Ectodermal cell (in vitro differentiated cells): ENCODE measurements at regions not wholly inside any gene's neighbourhood (a gene's known extent, or its start where the extent isn't known, plus 50 kb on each side); places are given as distances from the start of the nearest gene placed in this dataset.

ENCODE experiments used
- H3K27ac ChIP-seq: 2 replicates; pipeline ENCODE4 v1.7.0; 2013; ENCODE audit warnings: mild to moderate bottlenecking, low read depth, low read length; ENCODE audit not compliant: insufficient read depth, poor library complexity, severe bottlenecking
- H3K27me3 ChIP-seq: 2 replicates; pipeline ENCODE4 v1.7.0; 2013; ENCODE audit warnings: mild to moderate bottlenecking, low read length; ENCODE audit not compliant: insufficient read depth, control insufficient read depth, poor library complexity, severe bottlenecking
- H3K36me3 ChIP-seq: one replicate; pipeline ENCODE4 v1.7.0; 2013; ENCODE audit warnings: low read length; ENCODE audit not compliant: control insufficient read depth, insufficient read depth
- H3K4me1 ChIP-seq: one replicate; pipeline ENCODE4 v1.7.0; 2013; ENCODE audit warnings: low read length; ENCODE audit not compliant: control insufficient read depth, insufficient read depth
- H3K4me3 ChIP-seq: 2 replicates; pipeline ENCODE4 v1.7.0; 2013; ENCODE audit warnings: low read depth, low read length, control low read depth; ENCODE audit not compliant: insufficient read depth
- H3K9me3 ChIP-seq: 2 replicates; pipeline ENCODE4 v1.7.0; 2013; ENCODE audit warnings: mild to moderate bottlenecking, low read length, moderate library complexity; ENCODE audit not compliant: control insufficient read depth
- WGBS, 2 experiments: methylation state at CpG; one replicate each; pipeline ENCODE4 v1.1.7; 2013; ENCODE audit warnings: missing lambda C conversion rate in 2 of 2; 5-methylcytosine and 5-hydroxymethylcytosine counted together

GRCh38 chr10:56082169-56082568 lies 278.9 kb downstream of the ZWINT start:
- no peak overlapping the region for H3K4me3 ChIP-seq
- no peaks in the 10 kb centered on the region for H3K9me3 ChIP-seq
- 85 to 91% methylated on average over 1 to 3 of the region's 3 CpGs for WGBS, 2 experiments
- no peaks in the 10 kb centered on the region for H3K4me1 ChIP-seq
- no peak overlapping the region for H3K27ac ChIP-seq
- H3K36me3 ChIP-seq: no peaks in the 10 kb centered on the region
- no peaks in the 10 kb centered on the region for H3K27me3 ChIP-seq

- Histone ChIP-seq H3K9me3 (no peaks in the 10 kb centered on the region), H3K27me3 (no peaks in the 10 kb centered on the region), H3K4me3 (no peak overlapping the region), H3K4me1 (no peaks in the 10 kb centered on the region), H3K27ac (no peak overlapping the region), H3K36me3 (no peaks in the 10 kb centered on the region)
- 78 to 81% methylated on average over 12 of the region's 12 CpGs for WGBS, 2 experiments
Measured at GRCh38 chr10:56068473-56069263, 292.4 kb downstream of the ZWINT start.

GRCh38 chr10:56068040-56068439 lies 293.0 kb downstream of the ZWINT start:
- 91 to 92% methylated on average over 2 of the region's 2 CpGs for WGBS, 2 experiments
- no peaks in the 10 kb centered on the region for H3K27me3 ChIP-seq
- H3K36me3 ChIP-seq: no peaks in the 10 kb centered on the region
- H3K9me3 ChIP-seq: no peaks in the 10 kb centered on the region
- no peak overlapping the region for H3K27ac ChIP-seq
- no peak overlapping the region for H3K4me3 ChIP-seq
- H3K4me1 ChIP-seq: no peaks in the 10 kb centered on the region

- no peaks in the 10 kb centered on the region for H3K9me3 ChIP-seq
- H3K27ac ChIP-seq: no peak overlapping the region
- H3K4me3 ChIP-seq: no peak overlapping the region
- no peaks in the 10 kb centered on the region for H3K4me1 ChIP-seq
- WGBS, 2 experiments: 83 to 100% methylated on average over 1 of the region's 1 CpG
- H3K27me3 ChIP-seq: no peaks in the 10 kb centered on the region
- H3K36me3 ChIP-seq: no peaks in the 10 kb centered on the region
Measured at GRCh38 chr10:56063642-56064041, 297.4 kb downstream of the ZWINT start.

DNA sequence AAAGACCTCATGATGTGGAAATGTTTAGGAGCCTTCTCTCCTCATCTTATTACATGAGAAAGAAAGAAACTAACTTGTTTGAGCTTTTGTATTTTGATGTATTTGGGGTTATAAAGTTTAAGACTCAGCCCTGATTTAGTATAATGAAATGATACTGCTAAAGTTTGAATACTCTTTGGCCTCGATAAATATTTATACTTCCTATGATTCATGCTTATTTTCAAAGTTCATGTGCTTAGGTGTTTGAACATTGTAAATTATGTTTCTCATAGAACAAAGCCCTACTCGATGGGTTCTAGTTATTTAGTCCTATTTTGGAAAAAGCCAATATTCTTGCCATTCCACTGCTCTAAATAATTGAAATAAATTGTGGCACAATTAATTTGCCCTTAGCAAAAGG lies 303.2 kb downstream of the ZWINT start:
- H3K4me1 ChIP-seq: no peaks in the 10 kb centered on the region
- no peaks in the 10 kb centered on the region for H3K27me3 ChIP-seq
- H3K9me3 ChIP-seq: no peaks in the 10 kb centered on the region
- no peak overlapping the region for H3K4me3 ChIP-seq
- H3K36me3 ChIP-seq: no peaks in the 10 kb centered on the region
- H3K27ac ChIP-seq: no peak overlapping the region
- 100% methylated on average over 1 of the region's 2 CpGs for WGBS, 2 experiments

GRCh38 chr10:56035489-56035888 lies 325.6 kb downstream of the ZWINT start:
- Histone ChIP-seq H3K27ac (no peak overlapping the region), H3K4me3 (no peak overlapping the region), H3K9me3 (no peaks in the 10 kb centered on the region), H3K36me3 (no peaks in the 10 kb centered on the region), H3K4me1 (no peaks in the 10 kb centered on the region), H3K27me3 (no peaks in the 10 kb centered on the region)
- 95 to 97% methylated on average over 8 of the region's 8 CpGs for WGBS, 2 experiments

DNA sequence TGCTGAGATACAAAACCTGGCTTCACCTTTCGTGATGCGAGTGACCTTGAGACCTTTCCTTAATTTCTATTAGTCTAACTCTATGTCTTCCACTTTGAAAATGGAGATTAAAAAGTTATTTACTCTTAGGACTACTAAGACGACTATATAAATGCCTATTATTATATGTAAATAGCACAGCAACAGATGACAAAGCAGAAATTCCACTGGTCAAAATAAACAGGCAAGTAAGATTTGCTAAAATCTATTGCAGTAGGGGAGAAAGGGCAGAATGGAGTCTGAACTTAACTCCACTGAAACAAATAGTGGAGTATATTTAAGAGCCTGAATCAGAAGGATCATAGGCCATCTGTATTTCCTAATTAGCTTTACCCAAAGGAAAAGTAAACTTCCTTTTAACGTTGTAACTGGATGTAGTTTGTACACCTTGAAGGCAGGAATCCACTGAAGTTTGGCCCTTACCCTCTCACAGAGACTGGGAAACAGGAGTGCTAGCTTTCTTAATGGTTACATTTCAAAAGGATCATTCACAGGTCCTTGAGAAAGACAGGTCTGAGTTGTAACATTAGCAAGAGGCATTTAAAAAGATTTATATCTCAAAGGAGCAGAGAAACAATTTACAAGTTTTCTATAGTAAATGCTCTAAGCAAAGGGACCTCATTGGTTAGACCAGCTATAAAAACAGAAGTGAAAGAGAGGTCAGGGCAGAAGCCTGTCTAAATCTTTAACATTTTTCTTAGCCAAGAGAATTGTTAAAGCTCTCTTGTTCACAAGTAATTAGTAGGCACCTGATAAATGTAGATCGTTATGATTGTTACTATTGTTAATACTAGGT lies 332.5 kb downstream of the ZWINT start:
- H3K4me1 ChIP-seq: no peaks in the 10 kb centered on the region
- no peaks in the 10 kb centered on the region for H3K9me3 ChIP-seq
- 41 to 55% methylated on average over 3 to 4 of the region's 5 CpGs for WGBS, 2 experiments
- no peaks in the 10 kb centered on the region for H3K36me3 ChIP-seq
- no peak overlapping the region for H3K27ac ChIP-seq
- H3K4me3 ChIP-seq: no peak overlapping the region
- no peaks in the 10 kb centered on the region for H3K27me3 ChIP-seq

- no peaks in the 10 kb centered on the region for H3K4me1 ChIP-seq
- no peaks in the 10 kb centered on the region for H3K36me3 ChIP-seq
- H3K9me3 ChIP-seq: no peaks in the 10 kb centered on the region
- H3K4me3 ChIP-seq: no peak overlapping the region
- H3K27me3 ChIP-seq: no peaks in the 10 kb centered on the region
- no peak overlapping the region for H3K27ac ChIP-seq
Measured at GRCh38 chr10:56012101-56012500, 349.0 kb downstream of the ZWINT start.

GRCh38 chr10:56003555-56003954 lies 357.5 kb downstream of the ZWINT start:
- Histone ChIP-seq H3K9me3 (no peaks in the 10 kb centered on the region), H3K4me3 (no peak overlapping the region), H3K27ac (no peak overlapping the region), H3K27me3 (no peaks in the 10 kb centered on the region), H3K4me1 (no peaks in the 10 kb centered on the region), H3K36me3 (no peaks in the 10 kb centered on the region)
- WGBS, 2 experiments: 100% methylated on average over 2 of the region's 2 CpGs; no CpG with 5 or more reads in 1 of the 2 experiments

- Histone ChIP-seq H3K9me3 (no peaks in the 10 kb centered on the region), H3K4me1 (no peaks in the 10 kb centered on the region), H3K27ac (no peak overlapping the region), H3K4me3 (no peak overlapping the region), H3K27me3 (no peaks in the 10 kb centered on the region), H3K36me3 (no peaks in the 10 kb centered on the region)
- WGBS, 2 experiments: 95% methylated on average over 2 of the region's 3 CpGs; no CpG with 5 or more reads in 1 of the 2 experiments
Measured at GRCh38 chr10:55989188-55989587, 371.9 kb downstream of the ZWINT start.
